HG02588 (cell line): ENCODE measurements at regions not wholly inside any gene's neighbourhood (a gene's known extent, or its start where the extent isn't known, plus 50 kb on each side); places are given as distances from the start of the nearest gene placed in this dataset.

Source experiments
- ATAC-seq: cut with Tn5 transposase; IDR thresholded peaks from one replicate; pipeline ENCODE4 v1.9.1; 2021; ENCODE audit warnings: mild to moderate bottlenecking, moderate library complexity; ENCODE audit not compliant: unreplicated experiment

DNA sequence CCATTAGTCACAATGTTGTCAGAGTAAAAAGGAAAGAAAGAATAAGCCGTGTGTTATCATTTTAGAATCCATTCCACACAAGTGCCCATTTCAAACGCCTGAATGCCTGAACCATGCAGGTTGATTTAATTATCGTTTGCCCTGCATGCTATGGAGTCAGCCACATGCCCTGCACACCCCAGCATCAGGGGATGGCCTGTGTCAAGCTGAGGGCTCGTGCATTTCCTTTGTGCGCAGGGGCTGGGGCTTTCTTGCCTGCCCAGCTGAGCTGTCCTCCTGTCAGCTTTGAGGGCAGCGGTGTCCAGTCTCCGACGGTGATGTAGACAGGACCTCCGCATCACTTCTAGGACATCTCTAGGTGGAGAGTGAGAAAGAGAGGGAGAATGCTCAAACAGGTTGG is 200.4 kb downstream of the TSN start:
- no peak for ATAC-seq

DNA sequence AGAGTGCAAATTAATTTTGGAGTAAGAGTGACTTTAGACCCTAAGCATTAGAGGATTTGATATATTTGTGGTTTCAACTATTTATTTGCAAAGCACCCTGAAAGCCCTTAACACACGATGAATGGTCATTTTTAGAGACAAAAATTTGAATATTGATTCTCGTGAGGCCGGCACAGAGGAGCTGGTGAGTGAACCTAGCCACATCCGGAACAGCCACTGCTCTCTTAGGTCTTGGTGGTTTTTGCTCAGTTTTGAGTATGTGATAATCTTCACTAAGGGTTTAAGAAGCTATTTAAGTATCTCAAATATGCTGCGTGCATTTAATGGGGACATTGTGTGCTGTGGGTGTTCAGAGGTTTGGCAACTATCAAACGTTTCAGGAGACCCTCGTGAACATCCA is 204.8 kb downstream of the TSN start:
- ATAC-seq: no peak

DNA sequence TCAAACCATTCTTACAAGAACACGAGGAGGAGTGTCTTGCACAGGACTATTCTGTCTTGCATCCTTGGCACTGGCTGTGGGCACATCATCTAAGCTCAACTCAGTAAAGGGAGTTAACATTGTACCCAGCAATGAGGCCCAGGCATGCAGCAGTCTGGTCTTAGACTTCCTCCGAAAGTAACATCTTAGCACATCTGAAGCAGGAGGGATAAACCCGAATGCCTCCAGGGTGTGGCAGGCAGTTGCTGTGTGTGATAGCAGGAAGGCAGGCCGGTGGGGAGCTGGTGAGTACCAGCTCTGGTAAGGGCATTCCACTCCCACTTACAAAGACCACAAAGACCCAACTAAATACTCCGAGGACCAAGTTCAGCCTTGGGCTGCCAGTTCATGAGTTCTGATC is 206.3 kb downstream of the TSN start:
- no peak for ATAC-seq

DNA sequence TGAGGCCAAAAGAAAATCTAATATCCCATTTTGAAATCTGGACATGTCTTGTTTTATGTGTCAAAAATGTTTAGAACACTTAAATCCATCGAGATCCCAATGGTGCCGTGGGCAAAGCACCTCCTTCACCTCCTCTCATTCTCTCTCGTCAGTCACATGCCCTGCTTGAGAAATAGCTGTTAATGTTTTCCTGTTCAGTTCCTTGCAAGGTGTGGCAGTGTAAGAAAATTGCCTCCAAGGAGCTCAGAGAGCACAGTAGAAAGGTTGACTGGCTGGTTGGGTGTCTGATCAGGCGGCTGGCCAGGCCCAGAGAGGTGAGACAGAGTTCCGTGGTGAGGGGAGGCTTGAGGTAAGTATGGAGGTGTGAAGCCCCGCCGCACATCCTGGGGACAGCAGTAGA is 210.2 kb downstream of the TSN start:
- ATAC-seq: no peak

- no peak for ATAC-seq
These were observed 211.2 kb downstream of the TSN start for GRCh38 chr2:121966663-121967062.

DNA sequence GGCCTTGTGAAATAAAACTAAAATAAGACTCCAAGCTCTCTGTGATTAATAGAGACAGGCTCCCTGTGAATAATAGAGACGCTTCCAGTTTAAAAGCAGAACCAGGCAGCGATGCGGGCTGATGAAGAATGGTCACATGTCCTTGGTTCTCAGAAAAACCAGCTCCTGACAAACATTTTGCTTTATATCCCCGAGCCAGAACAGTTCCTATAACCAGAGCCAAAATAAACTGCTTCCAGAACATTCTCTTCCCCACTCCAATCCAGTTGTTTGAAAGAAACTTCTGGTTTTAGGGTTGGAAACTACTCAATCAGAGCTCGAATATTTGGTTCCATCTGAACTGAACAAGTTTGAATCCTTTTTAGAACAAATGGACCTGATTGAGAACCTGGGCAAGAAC is 213.7 kb downstream of the TSN start:
- ATAC-seq: no peak

DNA sequence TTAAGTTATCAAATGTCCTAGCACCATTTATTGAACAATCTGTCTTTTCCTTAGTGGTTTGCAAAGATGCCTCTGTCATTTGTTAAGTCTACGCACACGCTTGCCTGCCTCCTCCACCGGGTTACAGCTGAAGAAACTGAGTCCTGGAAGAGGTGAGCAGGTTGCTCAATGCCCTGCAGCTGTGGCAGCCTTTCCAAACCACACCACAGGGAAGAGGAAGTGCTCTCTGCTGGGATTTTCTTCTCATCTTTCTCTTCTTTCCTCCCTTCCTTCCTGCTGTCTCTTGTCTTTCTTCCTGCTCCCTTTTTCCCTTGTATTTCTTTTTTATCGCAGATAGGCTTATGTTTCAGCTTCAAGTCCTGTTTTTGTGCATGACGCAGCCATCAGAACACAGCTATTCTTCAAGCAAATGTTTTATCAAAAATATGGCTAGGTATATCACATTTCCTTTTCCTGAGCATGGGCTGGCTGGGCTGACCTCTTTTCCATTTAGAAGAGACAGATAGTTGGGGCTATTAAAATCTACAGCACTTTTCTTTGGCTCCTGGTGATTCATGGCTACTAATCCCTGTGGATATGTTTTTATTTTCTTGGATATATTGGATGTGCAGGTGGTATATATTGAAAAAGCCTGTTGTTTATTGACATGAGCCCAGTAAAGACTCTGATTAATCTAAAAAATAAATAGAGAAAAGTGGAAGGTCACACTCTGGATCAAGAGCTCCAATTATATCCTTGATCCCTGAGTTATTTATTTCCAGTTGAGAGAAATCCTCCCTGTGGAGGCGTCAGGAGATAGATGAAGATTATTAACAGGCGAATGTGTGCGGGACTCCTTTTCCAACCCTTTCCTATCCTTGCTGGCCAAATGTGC is 214.6 kb downstream of the TSN start:
- no peak for ATAC-seq

DNA sequence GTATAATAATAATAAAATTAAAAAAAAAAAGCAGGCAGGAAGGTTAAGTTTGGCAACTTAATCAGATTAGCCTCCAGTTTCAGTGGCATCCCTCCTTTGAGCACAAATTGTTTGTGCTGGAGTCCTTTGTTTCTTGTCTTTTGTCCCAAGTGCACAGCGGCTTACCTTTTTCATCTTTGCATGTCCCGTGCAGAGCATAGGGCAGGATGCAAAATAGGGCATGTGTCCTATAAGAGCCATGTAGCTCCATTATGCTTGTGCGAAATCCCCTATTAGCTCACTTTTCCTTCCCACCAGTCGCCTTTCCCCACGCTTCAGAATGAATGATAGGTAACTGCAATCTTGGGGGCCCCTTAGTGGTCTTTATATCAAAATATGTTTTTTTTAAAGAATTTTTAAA is 216.8 kb downstream of the TSN start:
- ATAC-seq: no peak

- peak; percentile 95 for ATAC-seq
These were observed 219.6 kb downstream of the TSN start for GRCh38 chr2:121974897-121975661.

DNA sequence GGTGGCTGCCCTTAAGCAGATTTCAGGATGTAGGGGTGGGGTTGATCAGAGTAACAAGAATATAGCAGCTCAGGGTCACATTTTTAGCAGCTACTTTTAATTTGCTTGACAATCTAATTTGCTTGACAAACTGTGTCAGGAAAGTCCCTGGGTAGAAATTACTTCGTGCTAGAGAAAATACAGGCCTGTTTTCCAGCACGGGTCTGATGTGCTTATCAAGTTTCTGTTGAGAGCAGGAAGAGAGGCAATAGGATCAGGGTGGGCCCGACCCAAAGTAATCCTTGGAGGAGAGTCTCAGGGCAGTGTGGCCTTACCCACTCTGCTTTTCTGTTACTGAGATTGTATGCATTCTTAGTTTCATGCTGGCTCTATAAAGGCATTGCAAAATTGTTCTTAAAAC is 221.5 kb downstream of the TSN start:
- no peak for ATAC-seq

DNA sequence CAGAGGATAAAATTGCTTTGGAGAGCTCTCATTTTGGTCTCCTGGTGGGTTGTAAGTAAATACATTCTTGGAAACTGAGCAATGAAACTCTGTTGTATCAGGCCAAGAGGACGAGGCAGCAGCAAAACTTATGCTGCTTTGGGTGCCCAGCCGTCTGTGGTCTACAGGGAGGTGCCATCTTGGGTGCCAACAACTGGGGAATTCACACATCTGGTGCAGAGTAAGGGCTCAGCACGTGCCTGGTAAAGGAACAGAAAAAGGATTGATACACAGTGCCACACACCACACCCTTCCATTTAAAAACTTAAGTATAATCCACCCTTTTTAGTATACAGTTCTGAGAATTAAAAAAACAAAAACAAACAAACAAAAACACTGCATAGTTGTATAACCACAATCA is 221.9 kb downstream of the TSN start:
- ATAC-seq: no peak

GRCh38 chr2:121992700-121993099 is 237.2 kb downstream of the TSN start:
- ATAC-seq: no peak

DNA sequence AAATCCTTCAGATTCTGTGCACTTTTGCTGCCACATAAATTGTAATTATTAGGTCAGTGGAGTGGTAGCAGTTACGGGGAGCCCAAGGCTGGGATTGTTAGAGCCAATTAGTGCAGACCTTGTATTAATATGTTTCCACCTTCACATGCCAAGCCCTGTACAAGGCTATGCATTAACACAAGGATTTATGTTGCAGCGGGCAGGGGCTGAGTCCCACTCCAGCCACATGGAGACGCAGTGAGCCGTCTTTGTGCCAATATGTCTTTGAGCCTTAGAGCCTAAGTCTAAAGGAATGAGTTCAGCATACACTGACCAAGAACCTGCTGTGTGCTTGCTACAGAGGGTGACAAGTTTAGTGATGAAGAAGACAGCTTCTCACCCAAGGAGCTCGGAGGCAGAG is 238.2 kb downstream of the TSN start:
- ATAC-seq: no peak

GRCh38 chr2:121994238-121995206 is 239.1 kb downstream of the TSN start:
- ATAC-seq: no peak

GRCh38 chr2:121998751-121999150 is 243.3 kb downstream of the TSN start:
- no peak for ATAC-seq

GRCh38 chr2:121999264-121999663 is 243.8 kb downstream of the TSN start:
- no peak for ATAC-seq

GRCh38 chr2:122000556-122001340 is 245.3 kb downstream of the TSN start:
- ATAC-seq: no peak

- ATAC-seq: no peak
These were observed 246.0 kb downstream of the TSN start for GRCh38 chr2:122001441-122001874.

DNA sequence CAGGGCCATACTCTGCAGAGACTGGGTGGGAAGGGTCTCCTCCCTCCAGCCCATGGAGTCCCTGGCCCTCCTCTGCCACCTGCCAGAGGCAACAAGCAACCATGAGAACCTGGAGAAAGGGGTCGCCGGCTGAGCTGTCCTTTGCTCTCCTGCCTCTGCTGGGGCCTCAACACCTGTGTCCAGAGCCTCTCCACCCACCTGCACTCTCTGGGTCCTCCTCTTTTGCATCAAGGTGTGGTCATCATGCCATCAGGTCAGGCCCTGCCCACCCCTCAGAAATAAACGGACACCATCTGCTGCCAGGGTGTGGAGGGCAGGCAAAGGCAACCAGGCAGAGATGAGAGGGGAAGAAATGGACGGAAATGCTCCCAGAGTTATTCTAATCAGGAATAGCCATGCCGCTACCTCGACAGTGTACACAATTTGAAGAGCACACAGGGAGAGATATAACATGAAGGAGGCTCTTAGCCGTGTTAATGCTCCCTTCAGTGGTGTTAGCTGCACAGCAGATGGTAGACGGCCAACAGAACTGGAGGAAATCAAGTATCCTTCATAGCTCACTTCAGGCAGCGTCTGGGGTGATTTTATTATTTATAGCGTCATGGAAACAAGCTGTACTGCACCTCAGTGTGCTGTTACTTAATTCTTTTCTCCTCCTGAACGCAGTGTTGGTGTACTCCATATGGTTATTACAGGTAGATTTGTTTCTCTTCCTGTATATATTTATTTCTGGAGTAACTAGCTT is 247.9 kb downstream of the TSN start:
- no peak for ATAC-seq

GRCh38 chr2:122007126-122007525 is 251.7 kb downstream of the TSN start:
- no peak for ATAC-seq
